OCI-LY1 (cell line): ENCODE measurements at regions not wholly inside any gene's neighbourhood (a gene's known extent, or its start where the extent isn't known, plus 50 kb on each side); places are given as distances from the start of the nearest gene placed in this dataset.

Experiments used
- CTCF ChIP-seq: fragments of 200-600 bp; sonication (generic), shearing (Covaris generic); IDR thresholded peaks from 2 replicates; pipeline ENCODE4 v1.5.1; 2017; ENCODE audit warnings: mild to moderate bottlenecking, antibody characterized with exemption, low read length, moderate library complexity, mixed read lengths
- EZH2 ChIP-seq: fragments of 200-600 bp; sonication (generic), shearing (Covaris generic); IDR thresholded peaks from 2 replicates; pipeline ENCODE4 v1.8.0; 2017; ENCODE audit warnings: borderline replicate concordance, mixed run types, mild to moderate bottlenecking, antibody characterized with exemption, low read length, moderate library complexity, mixed read lengths

DNA sequence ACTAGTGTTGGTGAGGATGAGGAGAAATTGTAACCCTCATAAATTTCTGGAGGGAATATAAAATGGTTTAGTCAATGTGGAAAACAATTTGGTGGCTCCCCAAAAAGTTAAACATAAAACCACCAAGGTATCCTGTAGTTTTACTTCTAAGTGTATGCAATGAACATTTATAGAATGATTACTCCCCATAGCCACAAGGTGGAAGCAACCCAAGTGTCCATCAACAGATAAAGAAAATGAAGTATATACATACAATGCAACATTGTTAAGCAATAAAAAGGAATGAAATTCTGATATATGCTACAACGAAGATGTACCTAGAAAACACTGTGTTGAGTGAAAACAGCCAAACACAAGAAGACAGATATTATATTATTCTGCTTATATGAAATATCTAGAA is 569.1 kb upstream of the GRID2 start:
- TF ChIP-seq CTCF (peak; percentile 15; the same call in 1 of the 2 replicates), EZH2 (no peak)
